ENCODE measurements at regions not wholly inside any gene's neighbourhood (a gene's known extent, or its start where the extent isn't known, plus 50 kb on each side); places are given as distances from the start of the nearest gene placed in this dataset.
"Not testable (repeated sequence)": the region's sequence is repeated elsewhere in the genome, so short reads cannot be mapped to it uniquely, and the experiment has no call there.

DNA sequence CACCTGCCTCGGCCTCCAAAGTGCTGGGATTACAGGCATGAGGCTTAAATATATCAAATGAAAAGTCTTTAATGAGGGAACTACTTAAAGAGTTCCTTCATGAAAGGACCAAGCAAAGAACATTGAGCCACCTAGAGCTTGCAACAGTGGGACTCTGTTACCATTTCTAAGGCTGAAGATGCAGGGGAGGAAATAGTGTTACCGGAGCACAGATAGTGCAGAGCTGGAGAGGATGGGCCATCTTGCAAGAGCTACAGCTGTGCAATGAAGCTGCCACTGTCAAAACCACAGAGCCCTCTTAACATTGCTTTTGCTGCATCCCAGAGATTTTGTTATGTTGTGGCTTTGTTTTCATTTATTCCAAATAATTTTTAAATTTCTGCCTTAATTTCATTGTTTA is 77.1 kb upstream of the NAA35 start:
- Histone ChIP-seq H3K9me2 (ENCODE audit: insufficient read depth, low read length) (no peaks in the 10 kb centered on the region), H3K79me2 (replicated peaks; ENCODE audit: insufficient read depth, low read length) (no peaks in the 10 kb centered on the region), H3K36me3 (ENCODE audit: insufficient read depth, low read length) (no peaks in the 10 kb centered on the region), H3K4me2 (ENCODE audit: low read length) (no peak overlapping the region), H4K20me1 (ENCODE audit: insufficient read depth) (no peaks in the 10 kb centered on the region), H3K9me3 (ENCODE audit: low read length) (no peaks in the 10 kb centered on the region), H3K9ac (ENCODE audit: low read length) (no peak overlapping the region), H3F3A (ENCODE audit: insufficient read depth, low read length, poor library complexity, severe bottlenecking) (no peaks in the 10 kb centered on the region), H3K27me3 (ENCODE audit: insufficient read depth, low read depth, low read length) (no peaks in the 10 kb centered on the region), H3K27ac (ENCODE audit: low read length) (no peak overlapping the region), H2AFZ (ENCODE audit: low read depth, low read length) (no peak overlapping the region), H3K4me3 (ENCODE audit: low read length) (no peak overlapping the region)
- TF ChIP-seq SMC3 (conservative IDR thresholded peaks at IDR 0.05; ENCODE audit: poor library complexity) = no peak
- TF ChIP-seq, protein P1, sequence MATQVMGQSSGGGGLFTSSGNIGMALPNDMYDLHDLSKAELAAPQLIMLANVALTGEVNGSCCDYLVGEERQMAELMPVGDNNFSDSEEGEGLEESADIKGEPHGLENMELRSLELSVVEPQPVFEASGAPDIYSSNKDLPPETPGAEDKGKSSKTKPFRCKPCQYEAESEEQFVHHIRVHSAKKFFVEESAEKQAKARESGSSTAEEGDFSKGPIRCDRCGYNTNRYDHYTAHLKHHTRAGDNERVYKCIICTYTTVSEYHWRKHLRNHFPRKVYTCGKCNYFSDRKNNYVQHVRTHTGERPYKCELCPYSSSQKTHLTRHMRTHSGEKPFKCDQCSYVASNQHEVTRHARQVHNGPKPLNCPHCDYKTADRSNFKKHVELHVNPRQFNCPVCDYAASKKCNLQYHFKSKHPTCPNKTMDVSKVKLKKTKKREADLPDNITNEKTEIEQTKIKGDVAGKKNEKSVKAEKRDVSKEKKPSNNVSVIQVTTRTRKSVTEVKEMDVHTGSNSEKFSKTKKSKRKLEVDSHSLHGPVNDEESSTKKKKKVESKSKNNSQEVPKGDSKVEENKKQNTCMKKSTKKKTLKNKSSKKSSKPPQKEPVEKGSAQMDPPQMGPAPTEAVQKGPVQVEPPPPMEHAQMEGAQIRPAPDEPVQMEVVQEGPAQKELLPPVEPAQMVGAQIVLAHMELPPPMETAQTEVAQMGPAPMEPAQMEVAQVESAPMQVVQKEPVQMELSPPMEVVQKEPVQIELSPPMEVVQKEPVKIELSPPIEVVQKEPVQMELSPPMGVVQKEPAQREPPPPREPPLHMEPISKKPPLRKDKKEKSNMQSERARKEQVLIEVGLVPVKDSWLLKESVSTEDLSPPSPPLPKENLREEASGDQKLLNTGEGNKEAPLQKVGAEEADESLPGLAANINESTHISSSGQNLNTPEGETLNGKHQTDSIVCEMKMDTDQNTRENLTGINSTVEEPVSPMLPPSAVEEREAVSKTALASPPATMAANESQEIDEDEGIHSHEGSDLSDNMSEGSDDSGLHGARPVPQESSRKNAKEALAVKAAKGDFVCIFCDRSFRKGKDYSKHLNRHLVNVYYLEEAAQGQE (IDR thresholded peaks at IDR 0.05; ENCODE audit: borderline replicate concordance) = no peak
- TF ChIP-seq POLR2AphosphoS5 (IDR thresholded peaks at IDR 0.05) = no peak
- no peak for TF ChIP-seq EZH2 (IDR thresholded peaks at IDR 0.05; ENCODE audit: borderline replicate concordance, insufficient read depth, low read length, poor library complexity, severe bottlenecking)
- no peak for TF ChIP-seq EP300 (conservative IDR thresholded peaks at IDR 0.05; ENCODE audit: poor library complexity, severe bottlenecking)
- no peak for TF ChIP-seq MXI1 (conservative IDR thresholded peaks at IDR 0.05; ENCODE audit: poor library complexity, severe bottlenecking)
- TF ChIP-seq, protein P2, sequence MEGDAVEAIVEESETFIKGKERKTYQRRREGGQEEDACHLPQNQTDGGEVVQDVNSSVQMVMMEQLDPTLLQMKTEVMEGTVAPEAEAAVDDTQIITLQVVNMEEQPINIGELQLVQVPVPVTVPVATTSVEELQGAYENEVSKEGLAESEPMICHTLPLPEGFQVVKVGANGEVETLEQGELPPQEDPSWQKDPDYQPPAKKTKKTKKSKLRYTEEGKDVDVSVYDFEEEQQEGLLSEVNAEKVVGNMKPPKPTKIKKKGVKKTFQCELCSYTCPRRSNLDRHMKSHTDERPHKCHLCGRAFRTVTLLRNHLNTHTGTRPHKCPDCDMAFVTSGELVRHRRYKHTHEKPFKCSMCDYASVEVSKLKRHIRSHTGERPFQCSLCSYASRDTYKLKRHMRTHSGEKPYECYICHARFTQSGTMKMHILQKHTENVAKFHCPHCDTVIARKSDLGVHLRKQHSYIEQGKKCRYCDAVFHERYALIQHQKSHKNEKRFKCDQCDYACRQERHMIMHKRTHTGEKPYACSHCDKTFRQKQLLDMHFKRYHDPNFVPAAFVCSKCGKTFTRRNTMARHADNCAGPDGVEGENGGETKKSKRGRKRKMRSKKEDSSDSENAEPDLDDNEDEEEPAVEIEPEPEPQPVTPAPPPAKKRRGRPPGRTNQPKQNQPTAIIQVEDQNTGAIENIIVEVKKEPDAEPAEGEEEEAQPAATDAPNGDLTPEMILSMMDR (IDR thresholded peaks at IDR 0.05; ENCODE audit: poor library complexity, severe bottlenecking) = no peak
- TF ChIP-seq TAF1 (IDR thresholded peaks at IDR 0.05; ENCODE audit: low read depth) = no peak
- no peak for TF ChIP-seq RAD21 (conservative IDR thresholded peaks at IDR 0.05)

DNA sequence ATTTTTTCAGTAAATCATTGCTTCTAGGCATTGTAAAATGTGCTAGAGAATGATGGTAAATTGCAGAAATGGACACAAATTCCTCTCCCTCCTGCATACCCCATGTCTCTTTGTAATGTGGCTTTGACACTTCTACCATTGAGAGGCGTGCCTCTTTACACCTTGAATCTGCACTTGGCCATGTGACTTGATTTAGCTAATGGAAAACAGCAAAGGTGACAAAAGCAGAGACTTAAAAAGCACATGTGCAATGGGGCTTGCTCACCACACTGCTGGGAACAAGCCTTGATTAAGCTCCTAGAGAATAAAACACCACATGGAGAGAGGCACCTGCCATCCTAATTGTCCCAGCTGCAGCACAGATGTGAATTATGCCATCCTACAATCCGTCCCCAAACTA is 69.9 kb upstream of the NAA35 start:
- Histone ChIP-seq H3F3A (ENCODE audit: insufficient read depth, low read length, poor library complexity, severe bottlenecking) (no peaks in the 10 kb centered on the region), H3K9ac (ENCODE audit: low read length) (no peak overlapping the region), H3K9me3 (ENCODE audit: low read length) (no peaks in the 10 kb centered on the region), H3K4me3 (ENCODE audit: low read length) (no peak overlapping the region), H2AFZ (ENCODE audit: low read depth, low read length) (no peak overlapping the region), H3K27me3 (ENCODE audit: insufficient read depth, low read depth, low read length) (no peaks in the 10 kb centered on the region), H3K36me3 (ENCODE audit: insufficient read depth, low read length) (no peaks in the 10 kb centered on the region), H4K20me1 (ENCODE audit: insufficient read depth) (no peaks in the 10 kb centered on the region), H3K4me2 (ENCODE audit: low read length) (no peak overlapping the region), H3K27ac (ENCODE audit: low read length) (no peak overlapping the region), H3K79me2 (replicated peaks; ENCODE audit: insufficient read depth, low read length) (no peaks in the 10 kb centered on the region), H3K9me2 (ENCODE audit: insufficient read depth, low read length) (no peaks in the 10 kb centered on the region)
- TF ChIP-seq, protein P2 (IDR thresholded peaks at IDR 0.05; ENCODE audit: poor library complexity, severe bottlenecking) = no peak
- no peak for TF ChIP-seq POLR2AphosphoS5 (IDR thresholded peaks at IDR 0.05)
- TF ChIP-seq, protein P1 (IDR thresholded peaks at IDR 0.05; ENCODE audit: borderline replicate concordance) = no peak
- TF ChIP-seq MXI1 (conservative IDR thresholded peaks at IDR 0.05; ENCODE audit: poor library complexity, severe bottlenecking) = no peak
- no peak for TF ChIP-seq RAD21 (conservative IDR thresholded peaks at IDR 0.05)
- TF ChIP-seq SMC3 (conservative IDR thresholded peaks at IDR 0.05; ENCODE audit: poor library complexity) = no peak
- TF ChIP-seq EP300 (conservative IDR thresholded peaks at IDR 0.05; ENCODE audit: poor library complexity, severe bottlenecking) = no peak
- no peak for TF ChIP-seq EZH2 (IDR thresholded peaks at IDR 0.05; ENCODE audit: borderline replicate concordance, insufficient read depth, low read length, poor library complexity, severe bottlenecking)
- no peak for TF ChIP-seq TAF1 (IDR thresholded peaks at IDR 0.05; ENCODE audit: low read depth)

DNA sequence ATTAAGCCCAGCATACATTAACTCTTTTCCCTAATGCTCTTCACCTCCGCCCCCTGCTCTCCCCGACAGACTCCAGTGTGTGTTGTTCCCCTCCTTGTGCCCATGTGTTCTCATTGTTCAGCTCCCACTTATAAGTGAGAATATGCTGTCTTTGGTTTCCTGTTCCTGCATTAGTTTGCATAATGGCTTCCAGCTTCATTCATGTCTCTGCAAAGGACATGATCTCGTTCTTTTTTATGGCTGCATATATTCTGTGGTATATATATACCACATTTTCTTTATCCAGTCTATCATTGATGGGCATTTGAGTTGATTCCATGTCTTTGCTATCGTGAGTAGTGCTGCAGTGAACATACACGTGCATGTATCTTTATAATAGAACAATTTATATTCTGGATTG is 69.3 kb upstream of the NAA35 start:
- H3K4me3 ChIP-seq (ENCODE audit: low read length); H3K4me2 ChIP-seq (ENCODE audit: low read length); H3K36me3 ChIP-seq (ENCODE audit: insufficient read depth, low read length); H3K27ac ChIP-seq (ENCODE audit: low read length); H3K79me2 ChIP-seq (replicated peaks; ENCODE audit: insufficient read depth, low read length); H3K9ac ChIP-seq (ENCODE audit: low read length); H4K20me1 ChIP-seq (ENCODE audit: insufficient read depth); H3K9me3 ChIP-seq (ENCODE audit: low read length); H2AFZ ChIP-seq (ENCODE audit: low read depth, low read length); H3K9me2 ChIP-seq (ENCODE audit: insufficient read depth, low read length); H3K27me3 ChIP-seq (ENCODE audit: insufficient read depth, low read depth, low read length); H3F3A ChIP-seq (ENCODE audit: insufficient read depth, low read length, poor library complexity, severe bottlenecking): not testable (repeated sequence)

All from neural cell (in vitro differentiated cells).